ENCODE measurements at regions not wholly inside any gene's neighbourhood (a gene's known extent, or its start where the extent isn't known, plus 50 kb on each side); places are given as distances from the start of the nearest gene placed in this dataset.

- Histone ChIP-seq H2BK120ac (ENCODE audit: low read depth, low read length) (no peak overlapping the region), H4K91ac (ENCODE audit: low read depth, low read length, poor library complexity) (no peak overlapping the region), H3K4ac (ENCODE audit: low read length) (no peak overlapping the region)
These were observed 243.9 kb downstream of the TLE1 start for GRCh38 chr9:81445331-81445921.

DNA sequence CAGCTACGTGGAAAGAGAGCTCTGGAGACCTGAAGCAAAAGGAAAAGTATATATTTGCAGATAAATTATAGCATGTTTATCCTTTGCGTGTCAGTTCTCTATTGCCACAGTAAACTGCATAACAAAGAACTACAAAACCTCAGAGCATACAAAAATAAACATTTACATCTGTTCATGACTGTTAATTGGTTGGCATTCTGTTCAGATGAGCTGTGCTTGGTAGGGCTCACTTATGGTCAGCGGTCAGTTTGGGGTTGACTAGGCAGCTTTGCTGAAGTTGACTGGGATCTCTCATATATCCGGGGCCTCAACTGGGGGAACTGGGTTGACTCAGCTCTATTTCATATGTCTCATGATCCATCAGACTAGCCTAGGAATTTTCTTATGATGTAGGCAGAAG lies 257.7 kb downstream of the TLE1 start:
- DNase-seq (ENCODE audit: low spot score): no peak
- Histone ChIP-seq H3K4ac (ENCODE audit: low read length) (no peak overlapping the region), H3K4me2 (ENCODE audit: insufficient read depth, low read length, poor library complexity, severe bottlenecking) (no peak overlapping the region), H4K91ac (ENCODE audit: low read depth, low read length, poor library complexity) (no peak overlapping the region), H2BK120ac (ENCODE audit: low read depth, low read length) (no peak overlapping the region), H3K27ac (replicated peaks; ENCODE audit: low read length) (no peak overlapping the region), H3K9ac (ENCODE audit: low read depth, low read length, poor library complexity) (no peak overlapping the region), H4K8ac (ENCODE audit: low read depth, low read length) (no peak overlapping the region), H2AK5ac (ENCODE audit: low read depth, low read length) (no peak overlapping the region), H3K27me3 (ENCODE audit: control insufficient read depth in 3 of 3, insufficient read depth in 3 of 3, low read depth in 1 of 3, low read length in 3 of 3) (no peaks in the 10 kb centered on the region), H2BK12ac (ENCODE audit: low read length) (no peak overlapping the region), H2BK5ac (ENCODE audit: low read length) (no peak overlapping the region), H3K14ac (ENCODE audit: low read length) (no peak overlapping the region), H3K18ac (ENCODE audit: low read length) (no peak overlapping the region), H3K4me1 (ENCODE audit: control insufficient read depth in 2 of 2, insufficient read depth in 1 of 2, low read depth in 1 of 2, low read length in 2 of 2) (no peaks in the 10 kb centered on the region), H3K23ac (ENCODE audit: low read depth, low read length, poor library complexity) (no peak overlapping the region), H3K9me3 (replicated peaks in 1 of 2; ENCODE audit: control insufficient read depth in 2 of 2, insufficient read depth in 1 of 2, low read depth in 1 of 2, low read length in 2 of 2) (peaks cover 3% of the 10 kb centered on the region in 2 donors), H2BK15ac (ENCODE audit: low read length) (no peak overlapping the region), H3K79me1 (ENCODE audit: low read depth, low read length) (no peaks in the 10 kb centered on the region), H2AFZ (ENCODE audit: low read length) (no peak overlapping the region), H3K4me3 (ENCODE audit: low read length in 2 of 2) (no peak overlapping the region), H3K36me3 (replicated peaks in 1 of 2; ENCODE audit: control insufficient read depth in 2 of 2, insufficient read depth in 2 of 2, low read length in 2 of 2) (no peaks in the 10 kb centered on the region)
- no CpG with 5 or more reads among the region's 4 CpGs for WGBS, 2 donors (ENCODE audit: extremely low coverage in 2 of 2, insufficient read length in 2 of 2, insufficient replicate concordance in 1 of 2)

More at GRCh38 chr9:81445331-81445921, 243.9 kb downstream of the TLE1 start:
- no peak for DNase-seq (ENCODE audit: low spot score)
- H3K23ac ChIP-seq (ENCODE audit: low read depth, low read length, poor library complexity): no peak overlapping the region
- no peak overlapping the region for H3K18ac ChIP-seq (ENCODE audit: low read length)
- H2AFZ ChIP-seq (ENCODE audit: low read length): no peak overlapping the region
- H3K14ac ChIP-seq (ENCODE audit: low read length): no peak overlapping the region
- no peaks in the 10 kb centered on the region for H3K4me1 ChIP-seq (ENCODE audit: control insufficient read depth in 2 of 2, insufficient read depth in 1 of 2, low read depth in 1 of 2, low read length in 2 of 2)
- H3K4me3 ChIP-seq (ENCODE audit: low read length in 2 of 2): no peak overlapping the region
- no peaks in the 10 kb centered on the region for H3K9me3 ChIP-seq (replicated peaks in 1 of 2; ENCODE audit: control insufficient read depth in 2 of 2, insufficient read depth in 1 of 2, low read depth in 1 of 2, low read length in 2 of 2)
- no peak overlapping the region for H3K9ac ChIP-seq (ENCODE audit: low read depth, low read length, poor library complexity)
- no peak overlapping the region for H3K27ac ChIP-seq (replicated peaks; ENCODE audit: low read length)
- no peak overlapping the region for H2BK15ac ChIP-seq (ENCODE audit: low read length)
- H2BK5ac ChIP-seq (ENCODE audit: low read length): no peak overlapping the region
- H2BK12ac ChIP-seq (ENCODE audit: low read length): no peak overlapping the region
- H2AK5ac ChIP-seq (ENCODE audit: low read depth, low read length): no peak overlapping the region
- no peaks in the 10 kb centered on the region for H3K27me3 ChIP-seq (ENCODE audit: control insufficient read depth in 3 of 3, insufficient read depth in 3 of 3, low read depth in 1 of 3, low read length in 3 of 3)
- no peaks in the 10 kb centered on the region for H3K79me1 ChIP-seq (ENCODE audit: low read depth, low read length)
- no peak overlapping the region for H4K8ac ChIP-seq (ENCODE audit: low read depth, low read length)
- no peaks in the 10 kb centered on the region for H3K36me3 ChIP-seq (replicated peaks in 1 of 2; ENCODE audit: control insufficient read depth in 2 of 2, insufficient read depth in 2 of 2, low read length in 2 of 2)
- H3K4me2 ChIP-seq (ENCODE audit: insufficient read depth, low read length, poor library complexity, severe bottlenecking): no peak overlapping the region

DNA sequence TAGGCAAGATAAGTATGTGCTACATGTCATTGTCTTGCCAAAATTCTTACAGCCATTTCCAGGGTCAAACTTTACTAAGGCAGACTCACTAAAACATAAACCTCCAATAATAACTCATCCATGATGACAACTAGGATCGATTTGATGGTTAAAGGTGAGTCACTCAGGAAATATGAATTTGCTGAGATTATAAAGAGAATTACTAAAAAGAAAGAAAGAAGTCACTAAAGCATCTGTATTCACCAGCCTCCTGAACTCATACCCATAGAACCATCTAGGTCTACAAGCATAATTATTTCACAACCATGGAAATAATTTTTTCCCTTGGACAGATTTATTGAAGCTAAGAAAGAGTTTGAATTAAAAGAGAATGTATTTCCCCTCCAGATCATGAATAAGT lies 258.6 kb downstream of the TLE1 start:
- WGBS, 2 donors (ENCODE audit: extremely low coverage in 2 of 2, insufficient read length in 2 of 2, insufficient replicate concordance in 1 of 2): no CpG with 5 or more reads among the region's 1 CpG
- no peak overlapping the region for H2BK15ac ChIP-seq (ENCODE audit: low read length)
- H3K36me3 ChIP-seq (replicated peaks in 1 of 2; ENCODE audit: control insufficient read depth in 2 of 2, insufficient read depth in 2 of 2, low read length in 2 of 2): no peaks in the 10 kb centered on the region
- no peak overlapping the region for H2AK5ac ChIP-seq (ENCODE audit: low read depth, low read length)
- H3K79me1 ChIP-seq (ENCODE audit: low read depth, low read length): no peaks in the 10 kb centered on the region
- no peak overlapping the region for H2BK12ac ChIP-seq (ENCODE audit: low read length)
- no peak overlapping the region for H2BK120ac ChIP-seq (ENCODE audit: low read depth, low read length)
- H3K9ac ChIP-seq (ENCODE audit: low read depth, low read length, poor library complexity): no peak overlapping the region
- no peak overlapping the region for H4K8ac ChIP-seq (ENCODE audit: low read depth, low read length)
- no peaks in the 10 kb centered on the region for H3K4me1 ChIP-seq (ENCODE audit: control insufficient read depth in 2 of 2, insufficient read depth in 1 of 2, low read depth in 1 of 2, low read length in 2 of 2)
- H4K91ac ChIP-seq (ENCODE audit: low read depth, low read length, poor library complexity): no peak overlapping the region
- H3K9me3 ChIP-seq (replicated peaks in 1 of 2; ENCODE audit: control insufficient read depth in 2 of 2, insufficient read depth in 1 of 2, low read depth in 1 of 2, low read length in 2 of 2): peaks cover 3 to 5% of the 10 kb centered on the region in 2 donors
- DNase-seq (ENCODE audit: low spot score): no peak
- H3K27ac ChIP-seq (replicated peaks; ENCODE audit: low read length): no peak overlapping the region
- H2BK5ac ChIP-seq (ENCODE audit: low read length): no peak overlapping the region
- H2AFZ ChIP-seq (ENCODE audit: low read length): no peak overlapping the region
- no peak overlapping the region for H3K23ac ChIP-seq (ENCODE audit: low read depth, low read length, poor library complexity)
- H3K4ac ChIP-seq (ENCODE audit: low read length): no peak overlapping the region
- no peak overlapping the region for H3K4me3 ChIP-seq (ENCODE audit: low read length in 2 of 2)
- H3K27me3 ChIP-seq (ENCODE audit: control insufficient read depth in 3 of 3, insufficient read depth in 3 of 3, low read depth in 1 of 3, low read length in 3 of 3): no peaks in the 10 kb centered on the region
- H3K4me2 ChIP-seq (ENCODE audit: insufficient read depth, low read length, poor library complexity, severe bottlenecking): no peak overlapping the region
- no peak overlapping the region for H3K18ac ChIP-seq (ENCODE audit: low read length)
- no peak overlapping the region for H3K14ac ChIP-seq (ENCODE audit: low read length)

DNA sequence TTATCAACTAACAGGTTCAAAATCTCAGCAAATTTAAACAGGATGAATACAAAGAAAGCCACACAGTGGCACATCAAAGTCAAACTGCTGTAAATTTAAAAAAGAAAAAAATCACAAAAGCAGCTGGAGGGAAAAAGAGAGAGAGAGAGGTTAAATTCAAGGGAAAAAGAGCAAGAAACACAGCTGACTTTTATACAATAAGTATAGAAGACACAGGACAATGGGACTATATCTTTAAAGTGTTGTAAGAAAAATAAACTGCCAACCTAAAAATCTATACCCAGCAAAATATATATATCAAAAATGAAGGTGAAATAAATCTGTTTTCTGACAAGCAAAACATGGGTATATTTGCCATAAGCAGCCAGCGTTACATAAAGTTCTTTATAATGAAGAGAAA lies 261.5 kb downstream of the TLE1 start:
- Histone ChIP-seq H2AFZ (ENCODE audit: low read length) (no peak overlapping the region), H3K4ac (ENCODE audit: low read length) (no peak overlapping the region), H2BK12ac (ENCODE audit: low read length) (no peak overlapping the region), H2BK5ac (ENCODE audit: low read length) (no peak overlapping the region), H3K18ac (ENCODE audit: low read length) (no peak overlapping the region), H4K8ac (ENCODE audit: low read depth, low read length) (no peak overlapping the region), H2BK15ac (ENCODE audit: low read length) (no peak overlapping the region), H3K9me3 (replicated peaks in 1 of 2; ENCODE audit: control insufficient read depth in 2 of 2, insufficient read depth in 1 of 2, low read depth in 1 of 2, low read length in 2 of 2) (peaks cover 3 to 5% of the 10 kb centered on the region in 2 donors), H4K91ac (ENCODE audit: low read depth, low read length, poor library complexity) (no peak overlapping the region), H3K79me1 (ENCODE audit: low read depth, low read length) (no peaks in the 10 kb centered on the region), H3K23ac (ENCODE audit: low read depth, low read length, poor library complexity) (no peak overlapping the region), H3K36me3 (replicated peaks in 1 of 2; ENCODE audit: control insufficient read depth in 2 of 2, insufficient read depth in 2 of 2, low read length in 2 of 2) (no peaks in the 10 kb centered on the region), H3K9ac (ENCODE audit: low read depth, low read length, poor library complexity) (no peak overlapping the region), H3K4me1 (ENCODE audit: control insufficient read depth in 2 of 2, insufficient read depth in 1 of 2, low read depth in 1 of 2, low read length in 2 of 2) (no peaks in the 10 kb centered on the region), H3K14ac (ENCODE audit: low read length) (no peak overlapping the region), H2BK120ac (ENCODE audit: low read depth, low read length) (no peak overlapping the region), H3K27me3 (ENCODE audit: control insufficient read depth in 3 of 3, insufficient read depth in 3 of 3, low read depth in 1 of 3, low read length in 3 of 3) (no peaks in the 10 kb centered on the region), H3K27ac (replicated peaks; ENCODE audit: low read length) (no peak overlapping the region), H3K4me2 (ENCODE audit: insufficient read depth, low read length, poor library complexity, severe bottlenecking) (no peak overlapping the region), H2AK5ac (ENCODE audit: low read depth, low read length) (no peak overlapping the region), H3K4me3 (ENCODE audit: low read length in 2 of 2) (no peak overlapping the region)
- no peak for DNase-seq (ENCODE audit: low spot score)
- no CpG with 5 or more reads among the region's 1 CpG for WGBS, 2 donors (ENCODE audit: extremely low coverage in 2 of 2, insufficient read length in 2 of 2, insufficient replicate concordance in 1 of 2)
